CD4-positive, alpha-beta T cell (primary cell): ENCODE measurements at regions not wholly inside any gene's neighbourhood (a gene's known extent, or its start where the extent isn't known, plus 50 kb on each side); places are given as distances from the start of the nearest gene placed in this dataset.

ENCODE experiments used
- ATAC-seq: fragments of 200-7000 bp; cut with Tn5 transposase; one replicate; pipeline ENCODE4 v1.10.0; 2022; ENCODE audit warnings: mild to moderate bottlenecking; ENCODE audit not compliant: poor library complexity
- CTCF ChIA-PET: fragments of 350-600 bp; sonication (Branson Sonifier 250); formaldehyde crosslinking; loops from one replicate; lab custom pipeline; 2021; ENCODE audit warnings: antibody characterized with exemption, inconsistent platforms; lab: Charles Lee
- POLR2A ChIA-PET: fragments of 350-600 bp; sonication (Branson Sonifier 250); formaldehyde crosslinking; loops from one replicate; lab custom pipeline; 2021; ENCODE audit warnings: antibody characterized with exemption, inconsistent platforms; lab: Charles Lee
- DNase-seq, 14 experiments: peaks; one replicate each; pipeline ENCODE4 v3.0.0-alpha.2; 2013 to 2020; ENCODE audit warnings: mixed read lengths in 2 of 14
- H3K27ac ChIP-seq, 2 donors: one replicate each; pipeline versions ENCODE4 v1.5.1 to v1.7.0; 2013; ENCODE audit warnings: low read length in 2 of 2, low read depth in 1 of 2, mild to moderate bottlenecking in 1 of 2
- H3K27me3 ChIP-seq, 2 experiments: 1 replicate in 1 of 2; 2 replicates in 1 of 2; pipeline versions ENCODE4 v1.6.1 to v1.7.0; 2013; ENCODE audit warnings: low read length in 2 of 2, control low read depth in 1 of 2, mild to moderate bottlenecking in 1 of 2, moderate library complexity in 1 of 2; ENCODE audit not compliant: insufficient read depth in 2 of 2, control insufficient read depth in 1 of 2
- H3K36me3 ChIP-seq: one replicate; pipeline ENCODE4 v1.6.1; 2013; ENCODE audit warnings: low read length, control low read depth; ENCODE audit not compliant: insufficient read depth
- H3K4me1 ChIP-seq: one replicate; pipeline ENCODE4 v1.6.1; 2013; ENCODE audit warnings: low read length, control low read depth; ENCODE audit not compliant: insufficient read depth
- H3K4me3 ChIP-seq: one replicate; pipeline ENCODE4 v1.5.1; 2013; ENCODE audit warnings: mild to moderate bottlenecking, low read length, moderate library complexity
- H3K9me3 ChIP-seq, 2 experiments: 1 replicate in 1 of 2; 2 replicates in 1 of 2; pipeline versions ENCODE4 v1.6.1 to v1.7.0; 2013; ENCODE audit warnings: low read length in 2 of 2, mild to moderate bottlenecking in 2 of 2, control low read depth in 1 of 2, moderate library complexity in 1 of 2; ENCODE audit not compliant: control insufficient read depth in 1 of 2, insufficient read depth in 1 of 2
- H3K27ac Mint-ChIP-seq: one replicate; pipeline ENCODE4 v1.8.0; 2020; ENCODE audit warnings: mixed read lengths
- H3K27me3 Mint-ChIP-seq: one replicate; pipeline ENCODE4 v1.8.0; 2021; ENCODE audit warnings: mixed read lengths
- H3K36me3 Mint-ChIP-seq: one replicate; pipeline ENCODE4 v1.8.0; 2021; ENCODE audit warnings: low read depth, mixed read lengths
- H3K4me1 Mint-ChIP-seq: one replicate; pipeline ENCODE4 v1.8.0; 2021; ENCODE audit warnings: low read depth, mixed read lengths
- H3K4me3 Mint-ChIP-seq: one replicate; pipeline ENCODE4 v1.8.0; 2020; ENCODE audit warnings: mild to moderate bottlenecking, mixed read lengths
- H3K9me3 Mint-ChIP-seq: one replicate; pipeline ENCODE4 v1.8.0; 2020; ENCODE audit warnings: mixed read lengths
- CTCF ChIP-seq: fragments of 200-600 bp; IDR thresholded peaks from one replicate; pipeline ENCODE4 v1.8.0; 2022; ENCODE audit warnings: antibody characterized with exemption, mild to moderate bottlenecking
- intact Hi-C, 2 experiments: fragments of 100-400 bp; cut with DNase I in 1 of 2; cut with micrococcal nuclease in 1 of 2; formaldehyde crosslinking; loops; one replicate each; pipeline versions ENCODE4 v1.15.1 to v1.9.0; 2023 to 2025; cut with DNase I, micrococcal nuclease

GRCh38 chr6:100996409-100996808, 115.3 kb upstream of the ASCC3 start:
- no peaks in the 10 kb centered on the region for H3K36me3 ChIP-seq
- H3K4me1 ChIP-seq: no peaks in the 10 kb centered on the region
- no peaks in the 10 kb centered on the region for H3K9me3 ChIP-seq
- Mint-ChIP-seq H3K4me1 (no peaks in the 10 kb centered on the region), H3K27ac (no peak overlapping the region), H3K27me3 (peaks cover 8% of the 10 kb centered on the region), H3K36me3 (no peaks in the 10 kb centered on the region), H3K4me3 (no peak overlapping the region), H3K9me3 (no peaks in the 10 kb centered on the region)
- CTCF ChIA-PET: no interaction called here
- no peak for ATAC-seq
- no peak overlapping the region for H3K4me3 ChIP-seq
- TF ChIP-seq CTCF: no peak
- intact Hi-C loops: no loop called here
- H3K27ac ChIP-seq: no peak overlapping the region
- DNase-seq: no peak
- no peaks in the 10 kb centered on the region for H3K27me3 ChIP-seq
- POLR2A ChIA-PET: no interaction called here

DNA sequence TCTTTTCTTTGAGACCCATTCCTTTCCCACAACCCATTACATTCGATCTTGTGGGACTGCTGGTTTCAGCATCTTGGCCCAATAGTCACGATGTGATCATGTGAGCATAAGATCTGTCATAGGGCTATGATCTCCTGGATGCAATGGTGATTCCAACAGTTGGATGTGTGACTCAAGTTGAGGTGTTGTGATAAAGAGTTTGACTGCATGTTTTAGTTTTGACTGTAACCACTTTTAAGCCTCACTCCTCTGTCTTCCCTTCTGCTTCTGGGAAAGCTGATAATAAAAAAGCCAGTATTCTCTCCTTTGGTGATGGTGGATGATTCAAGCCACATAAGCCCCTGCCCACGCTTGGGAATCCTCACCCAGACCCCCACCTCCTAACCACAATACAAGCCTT, 117.0 kb upstream of the ASCC3 start:
- CTCF ChIA-PET: no interaction called here
- no peak overlapping the region for H3K27ac Mint-ChIP-seq
- no peak overlapping the region for H3K4me3 ChIP-seq
- no peaks in the 10 kb centered on the region for H3K36me3 Mint-ChIP-seq
- no peaks in the 10 kb centered on the region for H3K4me1 Mint-ChIP-seq
- H3K27me3 ChIP-seq: no peaks in the 10 kb centered on the region
- no peak overlapping the region for H3K4me3 Mint-ChIP-seq
- peaks cover 8% of the 10 kb centered on the region for H3K27me3 Mint-ChIP-seq
- H3K27ac ChIP-seq: no peak overlapping the region
- POLR2A ChIA-PET: no interaction called here
- H3K9me3 Mint-ChIP-seq: no peaks in the 10 kb centered on the region
- DNase-seq: no peak
- H3K36me3 ChIP-seq: no peaks in the 10 kb centered on the region
- no peak for ATAC-seq
- H3K9me3 ChIP-seq: no peaks in the 10 kb centered on the region
- no peaks in the 10 kb centered on the region for H3K4me1 ChIP-seq
- intact Hi-C loops: no loop called here
- TF ChIP-seq CTCF: no peak

DNA sequence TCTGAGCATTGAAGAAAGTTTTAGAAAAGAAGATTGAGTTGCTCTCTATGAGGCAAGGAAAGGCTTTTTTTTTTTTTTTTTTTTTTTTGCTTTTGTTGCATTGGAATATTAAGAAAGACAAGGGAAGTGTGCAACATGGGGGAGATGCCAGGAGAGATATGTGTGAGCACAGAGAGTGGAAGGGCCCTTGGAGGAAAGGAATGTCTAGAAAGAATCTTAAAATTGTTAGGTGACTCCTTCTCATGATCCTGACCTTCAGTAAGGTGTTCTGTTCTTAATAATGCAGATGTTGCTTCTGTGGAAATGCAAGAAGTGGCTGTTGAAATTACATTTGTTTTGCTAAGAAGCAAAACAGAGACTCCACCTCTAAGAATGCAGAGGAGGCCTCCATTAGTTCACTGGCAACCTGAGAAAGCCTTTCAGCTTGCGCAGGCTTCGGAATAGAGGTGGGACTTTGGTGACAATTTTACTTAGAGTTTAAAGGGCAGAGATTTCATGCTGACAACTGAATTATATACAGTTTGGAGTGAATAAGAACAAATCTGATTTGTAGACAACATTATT, 118.0 kb upstream of the ASCC3 start:
- Mint-ChIP-seq H3K27ac (no peak overlapping the region), H3K27me3 (peaks cover 8% of the 10 kb centered on the region), H3K4me3 (no peak overlapping the region), H3K36me3 (no peaks in the 10 kb centered on the region), H3K9me3 (no peaks in the 10 kb centered on the region), H3K4me1 (no peaks in the 10 kb centered on the region)
- no peaks in the 10 kb centered on the region for H3K9me3 ChIP-seq
- H3K36me3 ChIP-seq: no peaks in the 10 kb centered on the region
- ChIA-PET POLR2A (no interaction called here), CTCF (no interaction called here)
- ATAC-seq (no peak), DNase-seq (no peak)
- intact Hi-C loops: no loop called here
- TF ChIP-seq CTCF: no peak
- H3K27ac ChIP-seq: no peak overlapping the region
- no peak overlapping the region for H3K4me3 ChIP-seq
- H3K4me1 ChIP-seq: no peaks in the 10 kb centered on the region
- H3K27me3 ChIP-seq: no peaks in the 10 kb centered on the region
